Stimulated activated CD8-positive, alpha-beta memory T cell treated with anti-CD3 and anti-CD28 coated beads, Interleukin-15, amount 100 ng/mL, for 48 hours (primary cell): ENCODE measurements at regions not wholly inside any gene's neighbourhood (a gene's known extent, or its start where the extent isn't known, plus 50 kb on each side); places are given as distances from the start of the nearest gene placed in this dataset.

Source experiments
- DNase-seq, 2 donors: peaks; one replicate each; pipeline ENCODE4 v3.0.0-alpha.2; 2020; ENCODE audit warnings: low read depth in 2 of 2

DNA sequence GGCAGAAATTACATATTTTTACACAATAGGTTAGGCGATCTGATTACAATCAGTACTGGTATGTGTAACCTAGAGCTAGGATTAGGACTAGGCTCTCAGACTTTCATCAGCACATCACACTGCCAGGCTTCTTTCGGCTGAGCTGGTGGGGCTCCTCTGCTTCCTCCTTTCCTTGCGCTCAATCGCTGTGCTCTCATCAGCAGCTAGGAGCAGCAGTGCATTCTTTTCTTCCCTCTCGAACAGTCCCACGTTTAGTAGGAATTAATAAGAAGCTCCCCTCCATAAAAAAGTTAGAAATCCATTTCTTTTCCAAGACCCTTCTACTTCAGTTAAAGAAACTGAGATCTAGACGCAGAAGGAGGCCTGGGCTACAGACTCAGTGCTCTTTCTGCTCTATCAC, 350.4 kb downstream of the SPRY1 start:
- no peak for DNase-seq

DNA sequence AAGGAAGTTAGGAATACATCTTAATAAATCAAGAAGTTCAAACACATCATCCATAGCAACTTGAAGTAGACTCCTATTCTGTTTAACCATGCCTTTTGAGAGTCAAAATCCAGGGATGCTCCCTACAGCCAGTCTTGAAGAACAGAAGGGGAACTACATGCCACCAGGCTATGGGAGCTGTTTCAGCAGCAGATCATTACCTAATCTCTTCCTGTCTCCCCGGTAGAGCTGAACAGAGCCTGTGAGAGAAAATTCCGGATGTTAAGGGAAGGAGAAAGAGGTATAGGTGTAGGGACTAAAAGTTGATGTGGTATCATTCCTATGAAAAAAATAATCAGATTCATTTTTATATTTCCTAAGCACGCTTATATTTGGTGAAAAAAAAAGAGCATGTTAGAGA, 352.2 kb downstream of the SPRY1 start:
- no peak for DNase-seq

DNA sequence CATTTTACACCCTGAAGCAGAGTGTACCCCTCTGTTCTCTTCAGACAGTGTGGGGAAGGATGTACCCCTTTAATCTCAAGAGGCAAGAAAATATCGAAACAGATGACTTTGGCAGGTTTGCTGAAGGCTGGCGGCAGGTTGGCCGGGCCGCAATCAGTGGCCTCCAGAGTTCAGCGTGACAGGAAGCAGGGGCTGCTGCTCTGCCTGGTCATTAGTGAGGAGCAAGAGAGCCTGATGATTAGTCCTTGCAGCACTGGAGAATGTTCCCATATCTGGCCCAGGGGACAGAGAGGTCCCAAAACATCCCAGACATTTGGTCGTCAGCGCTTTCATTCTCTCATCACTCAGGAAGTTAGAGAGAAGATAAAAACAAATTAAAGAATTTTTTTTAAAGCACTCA, 352.8 kb downstream of the SPRY1 start:
- no peak for DNase-seq

DNA sequence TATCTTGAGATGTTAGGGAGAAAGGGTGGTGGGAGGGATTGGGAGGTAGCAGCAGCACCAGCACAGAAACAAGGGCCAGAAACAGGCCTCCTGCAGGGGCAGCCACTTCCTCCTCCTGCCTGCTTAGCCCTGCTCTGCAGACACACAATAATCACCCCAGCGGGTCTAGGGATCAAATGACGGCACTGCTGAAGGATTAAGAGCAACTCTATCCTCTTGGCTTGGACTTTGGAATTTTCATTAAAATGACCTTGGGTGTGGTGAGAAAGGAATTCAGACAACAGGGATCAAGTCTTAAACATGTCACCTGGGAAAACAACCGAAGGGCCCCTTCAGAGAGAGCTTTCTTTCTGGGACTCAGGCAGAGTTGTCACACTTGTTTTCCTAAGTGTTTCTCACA, 353.4 kb downstream of the SPRY1 start:
- no peak for DNase-seq

DNA sequence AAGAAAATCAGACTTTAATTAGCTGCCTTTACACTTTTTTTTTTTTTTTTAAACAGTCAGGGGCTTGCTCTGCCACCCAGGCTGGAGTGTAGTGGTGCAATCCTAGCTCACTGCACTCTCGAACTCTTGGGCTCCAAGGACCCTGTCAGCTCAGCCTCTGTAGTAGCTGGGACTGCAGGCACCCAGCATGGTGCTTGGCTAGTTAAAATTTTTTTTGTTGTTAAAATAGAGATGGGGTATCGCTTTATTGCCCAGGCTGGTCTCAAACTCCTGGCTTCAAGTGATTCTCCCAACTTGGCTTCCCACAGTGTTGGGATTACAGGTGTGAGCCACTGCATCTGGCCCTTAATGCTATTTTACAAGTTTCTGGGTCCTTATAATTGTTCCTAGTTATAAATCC, 359.1 kb downstream of the SPRY1 start:
- DNase-seq = no peak

DNA sequence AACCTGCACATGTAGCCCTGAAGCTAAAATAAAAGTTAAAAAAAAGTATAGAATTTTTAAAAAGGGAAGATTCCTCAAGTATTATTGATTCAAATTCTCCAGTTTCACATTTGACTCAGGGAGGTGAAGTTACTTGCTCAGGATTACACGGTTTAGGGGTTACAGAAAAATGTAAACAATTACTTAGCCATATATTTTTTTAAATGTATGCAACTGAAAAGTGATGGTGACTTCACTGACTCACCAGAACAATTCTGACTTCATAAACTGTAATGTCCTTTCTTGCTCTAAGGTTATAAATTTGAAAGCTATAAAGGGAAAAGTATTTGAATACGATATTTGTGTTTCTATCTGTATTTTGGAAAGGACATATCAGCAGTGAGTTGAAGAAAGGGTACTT, 371.2 kb downstream of the SPRY1 start:
- DNase-seq = no peak

DNA sequence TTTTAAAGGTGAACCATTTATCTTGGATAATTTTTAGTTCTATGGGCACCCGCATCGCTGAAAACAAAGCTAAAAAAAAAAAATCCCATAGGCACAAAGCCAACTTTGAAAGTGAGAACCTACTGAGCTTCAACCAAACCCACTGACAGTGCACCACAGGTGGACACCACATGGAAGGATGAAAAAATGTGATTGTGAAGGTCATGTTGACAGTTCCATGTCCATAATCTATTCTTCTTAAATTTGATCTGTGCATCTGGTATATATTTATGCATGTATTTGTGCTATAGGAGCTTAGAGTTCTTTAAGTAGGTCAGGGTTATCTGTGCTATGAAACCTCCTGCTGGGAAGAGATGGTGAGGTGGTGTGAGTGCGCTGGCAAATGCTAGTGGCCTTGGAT, 374.3 kb downstream of the SPRY1 start:
- no peak for DNase-seq

DNA sequence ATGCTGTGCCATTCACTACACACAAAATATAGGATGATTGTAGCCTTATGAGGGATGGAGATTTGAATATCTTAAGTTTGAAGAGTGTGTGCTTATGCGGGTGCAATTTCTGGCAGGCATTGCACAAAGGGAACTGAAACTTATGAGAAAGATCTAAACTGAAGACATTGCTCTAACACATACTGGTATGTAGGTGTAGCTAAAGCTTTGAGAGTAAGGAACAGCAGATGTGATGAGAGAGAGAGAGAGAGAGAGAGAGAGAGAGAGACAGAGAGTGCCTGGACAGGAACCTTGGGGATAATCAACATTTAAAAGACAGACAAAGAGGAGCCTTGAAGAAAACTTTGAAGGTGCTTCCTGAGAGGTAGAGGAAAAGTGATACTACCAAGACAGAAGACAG, 379.7 kb downstream of the SPRY1 start:
- no peak for DNase-seq

DNA sequence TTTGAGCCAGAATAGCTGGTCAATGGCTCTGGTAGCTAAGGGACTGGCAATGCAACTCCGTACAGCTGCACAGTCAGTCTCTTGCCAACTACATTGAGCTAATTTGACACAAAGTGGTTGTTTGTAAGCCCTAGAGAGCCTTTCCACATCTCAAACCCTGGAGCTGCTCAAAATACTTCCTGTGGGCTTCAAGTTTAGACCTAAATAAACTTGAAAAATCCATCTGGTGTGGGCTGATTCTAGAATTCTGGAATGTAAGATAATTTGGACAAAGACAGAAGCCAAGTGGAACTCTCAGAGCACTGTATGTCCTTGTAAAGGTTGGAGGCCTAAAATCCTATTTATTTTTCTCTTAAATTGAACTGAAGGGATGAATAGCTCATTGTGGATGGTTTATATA, 380.8 kb downstream of the SPRY1 start:
- DNase-seq = no peak

DNA sequence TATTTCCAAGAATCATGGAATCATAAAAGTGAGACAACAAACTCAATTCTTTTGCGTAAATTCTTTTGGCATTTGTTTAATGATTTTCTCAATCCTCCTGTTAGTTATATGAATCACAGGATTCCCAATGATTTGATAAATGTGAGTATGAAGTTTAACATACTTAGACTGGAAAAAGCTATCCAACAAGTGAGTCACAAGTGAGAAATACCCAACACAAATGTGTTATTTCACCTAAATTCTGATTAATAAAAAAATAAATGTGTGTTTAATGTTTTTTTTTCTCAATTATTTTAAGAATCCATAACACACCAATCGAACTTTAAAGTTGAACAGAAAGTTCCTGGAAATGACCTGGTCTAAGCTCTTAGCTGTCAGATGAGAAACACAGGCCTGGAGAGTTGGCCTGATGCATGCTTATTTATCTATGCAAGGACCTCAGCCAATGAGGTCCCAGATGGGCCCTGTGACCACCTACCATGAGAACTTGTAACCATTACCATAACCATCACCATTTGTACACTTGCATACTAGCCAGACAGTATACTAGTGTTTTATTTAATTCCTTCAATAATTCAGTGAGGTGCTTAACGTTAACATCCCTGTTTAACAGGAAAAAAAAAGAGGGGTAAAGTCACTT, 386.7 kb downstream of the SPRY1 start:
- no peak for DNase-seq

DNA sequence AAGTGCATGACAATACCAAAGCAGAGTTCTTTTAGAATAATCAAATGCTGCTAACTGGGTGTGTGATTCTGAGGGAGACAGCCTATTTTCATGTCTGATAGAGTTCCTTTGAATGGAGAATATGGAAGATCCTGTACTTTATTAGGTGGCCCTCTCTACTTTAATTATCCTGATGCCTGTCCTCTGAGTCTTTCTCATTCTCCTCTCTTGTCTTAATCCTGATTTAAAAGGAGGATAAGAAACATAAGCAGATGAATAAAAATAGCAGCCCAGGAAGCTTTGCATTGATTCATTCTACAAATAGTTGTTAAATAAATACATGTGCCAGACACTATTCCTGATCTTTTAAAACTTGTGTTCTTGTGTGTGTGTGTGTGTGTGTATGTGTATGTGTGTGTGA, 387.3 kb downstream of the SPRY1 start:
- DNase-seq = no peak

DNA sequence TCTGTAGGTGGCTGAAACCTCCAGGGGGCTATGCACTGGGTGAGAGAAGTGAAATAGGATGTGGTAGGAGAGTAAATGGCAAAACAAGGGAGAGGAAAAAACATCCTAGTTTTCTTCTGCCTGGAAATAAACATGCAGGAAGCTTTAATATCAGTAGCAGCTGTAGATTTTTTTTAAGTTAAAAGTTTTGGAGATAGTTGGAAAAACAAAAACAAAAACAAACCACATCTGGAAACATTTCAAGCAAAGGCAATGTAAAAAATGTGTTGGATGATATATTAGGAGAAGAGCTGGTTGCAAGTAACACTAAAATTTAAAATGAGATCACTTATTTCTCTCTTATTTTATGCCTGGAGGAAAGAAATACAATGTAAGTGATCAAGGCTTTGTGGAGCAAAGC, 388.0 kb downstream of the SPRY1 start:
- DNase-seq = no peak

DNA sequence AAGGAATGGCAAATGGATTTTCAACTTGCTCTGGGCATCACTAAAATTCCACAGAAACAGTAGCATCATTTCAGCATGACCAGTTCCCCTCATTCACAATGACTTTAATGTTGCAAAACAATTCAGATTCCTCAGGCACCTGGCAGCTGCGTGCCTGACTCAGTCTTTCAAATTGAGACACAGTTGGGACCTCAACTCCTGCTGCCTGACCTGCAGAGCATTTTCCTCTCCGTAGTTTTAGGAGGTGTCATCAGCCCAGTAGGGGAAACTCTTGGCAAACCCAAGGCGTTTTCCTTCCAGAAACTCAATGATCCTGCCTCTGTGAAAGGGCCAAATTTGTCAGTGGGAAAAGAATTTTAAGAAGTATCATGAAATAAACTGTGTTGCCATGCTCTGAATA, 388.9 kb downstream of the SPRY1 start:
- no peak for DNase-seq

DNA sequence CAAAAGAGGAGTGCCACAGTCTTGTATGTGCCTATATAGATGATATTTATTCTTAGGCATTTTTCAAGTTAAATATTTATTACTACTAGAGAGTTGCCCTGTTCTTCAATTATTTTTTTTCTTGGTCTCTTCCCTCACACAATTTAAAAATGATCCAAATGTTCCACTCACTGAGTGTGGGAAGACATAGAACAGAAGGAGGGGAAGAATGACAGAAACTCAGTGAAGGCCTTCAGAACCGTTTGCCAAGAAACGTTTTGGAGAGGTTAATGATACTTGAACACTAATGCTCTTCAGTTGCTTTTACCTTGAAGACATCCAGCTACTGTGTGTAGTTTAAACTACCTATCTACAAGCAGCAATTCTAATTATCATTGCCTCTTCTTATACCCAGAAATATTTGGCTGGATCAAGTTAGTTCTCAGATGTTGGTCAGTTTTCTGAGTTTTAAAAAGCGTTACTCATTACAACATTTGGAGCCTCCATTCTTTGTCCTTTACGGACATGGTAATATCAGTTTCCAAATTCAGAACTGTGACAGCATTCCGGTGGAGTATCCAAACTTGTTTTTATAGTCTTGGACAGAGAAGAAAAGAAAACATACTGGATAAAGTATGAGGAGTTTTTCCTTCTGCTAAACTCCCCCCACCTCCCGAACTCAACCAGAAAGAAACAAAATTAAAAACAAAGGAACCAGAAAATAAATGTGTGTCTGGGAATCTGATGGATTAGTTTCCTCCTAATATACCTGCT, 389.7 kb downstream of the SPRY1 start:
- DNase-seq = no peak

DNA sequence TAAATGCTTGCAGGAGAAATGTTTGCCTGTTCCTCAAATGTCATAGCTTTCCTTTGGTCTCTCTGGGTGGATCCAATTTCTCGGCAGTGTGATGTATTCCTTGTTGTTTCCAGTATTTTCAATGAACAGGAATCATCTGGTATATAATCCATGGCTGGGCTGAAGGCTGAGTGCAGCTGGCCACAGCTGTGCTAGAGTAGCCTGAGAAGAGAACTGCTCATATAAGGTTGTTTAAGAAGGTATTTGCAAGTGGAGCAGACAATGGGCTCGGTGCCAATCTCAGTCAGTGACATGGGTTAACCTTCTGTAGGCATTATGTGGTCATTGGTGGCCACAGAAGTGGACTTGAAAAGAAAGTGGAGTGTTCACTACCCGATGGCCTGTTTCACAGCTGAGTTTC, 390.3 kb downstream of the SPRY1 start:
- DNase-seq = no peak

DNA sequence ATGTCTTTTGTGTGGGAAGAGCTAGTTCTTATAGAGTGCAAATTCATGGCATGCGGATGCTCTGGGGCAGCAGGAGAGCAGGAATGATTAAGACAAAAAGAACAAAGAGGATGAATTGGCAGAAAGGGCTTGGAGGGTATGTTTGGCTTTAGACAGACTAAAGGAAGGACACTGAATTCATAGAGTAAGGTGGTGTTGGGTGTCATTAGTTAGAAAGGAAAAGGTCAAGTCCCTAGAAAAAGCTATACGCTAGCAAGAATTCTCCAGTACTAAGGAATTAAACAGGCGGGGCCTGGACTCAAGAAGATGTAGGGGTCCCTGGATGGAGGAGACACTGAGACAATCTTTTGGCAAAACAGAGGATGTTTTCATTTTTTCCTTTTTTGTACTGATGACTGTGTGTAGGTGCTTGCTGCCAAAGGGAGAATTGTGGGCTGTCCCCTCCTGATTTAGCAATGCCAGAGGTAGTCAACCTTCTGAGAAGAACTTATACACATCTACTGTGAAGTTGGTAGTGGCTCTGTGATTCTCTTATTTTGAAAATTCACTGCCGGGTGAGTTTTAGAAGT, 391.0 kb downstream of the SPRY1 start:
- no peak for DNase-seq

DNA sequence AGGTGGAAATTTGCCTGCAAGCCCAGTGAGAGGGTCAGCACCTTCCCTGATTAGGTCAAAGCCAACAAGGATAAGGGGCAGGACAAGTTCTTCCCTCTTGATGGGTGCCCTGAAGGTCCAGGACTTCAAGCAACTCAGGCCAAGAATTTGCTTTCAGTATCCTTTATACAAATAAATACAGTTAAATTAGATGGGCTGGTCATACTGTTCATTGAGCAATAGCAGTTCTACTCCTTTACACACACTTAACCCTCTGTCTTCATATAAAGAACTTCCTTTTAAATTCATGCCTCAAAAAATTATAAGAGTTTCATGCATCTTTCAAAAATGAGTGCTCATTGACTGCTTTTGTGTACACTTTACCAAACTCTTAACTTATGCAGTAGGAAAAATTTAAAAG, 392.0 kb downstream of the SPRY1 start:
- DNase-seq = no peak

DNA sequence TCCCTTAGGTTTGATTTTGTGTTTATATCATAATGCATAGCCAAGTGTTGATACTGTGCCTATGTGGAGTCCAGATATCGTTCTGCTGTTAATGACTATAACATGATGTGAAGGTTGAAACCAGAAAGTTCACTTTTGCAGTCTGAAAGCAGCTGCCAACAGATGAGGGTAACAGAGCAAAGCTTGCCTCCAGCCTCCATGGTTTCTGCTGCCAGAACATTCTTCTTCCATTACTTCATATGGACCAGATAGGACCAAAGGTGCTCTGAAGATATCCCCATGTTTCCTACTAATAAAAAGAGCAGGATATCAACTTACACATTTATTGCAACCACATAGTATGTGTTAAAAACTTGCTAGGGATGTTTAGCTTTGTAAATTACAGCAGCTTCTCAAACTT, 394.1 kb downstream of the SPRY1 start:
- DNase-seq = no peak

DNA sequence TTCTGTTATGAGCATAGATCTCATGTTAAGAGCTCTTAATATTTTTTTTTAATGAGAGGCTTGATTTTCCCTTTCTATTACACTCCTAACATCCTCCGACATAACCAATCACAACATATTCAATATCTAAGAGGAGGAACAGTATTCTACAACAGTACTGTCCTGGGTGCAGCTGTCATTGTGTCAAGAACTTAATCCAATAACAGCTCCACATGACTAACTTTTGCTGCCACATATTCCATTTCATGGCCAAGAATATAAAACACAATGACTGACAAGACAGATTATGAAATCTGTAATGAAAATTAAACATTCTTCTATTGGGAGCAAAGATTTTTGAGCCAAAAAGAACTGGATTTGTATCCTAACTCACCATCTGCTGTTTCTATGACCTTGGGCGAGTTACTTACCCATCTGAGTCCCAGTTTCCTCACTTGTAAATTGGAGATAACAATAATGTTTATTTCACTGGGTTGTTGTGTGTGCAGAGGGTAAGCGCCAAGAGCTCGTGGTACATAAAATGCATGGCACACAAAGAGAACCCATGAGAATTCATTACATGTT, 405.6 kb downstream of the SPRY1 start:
- no peak for DNase-seq

DNA sequence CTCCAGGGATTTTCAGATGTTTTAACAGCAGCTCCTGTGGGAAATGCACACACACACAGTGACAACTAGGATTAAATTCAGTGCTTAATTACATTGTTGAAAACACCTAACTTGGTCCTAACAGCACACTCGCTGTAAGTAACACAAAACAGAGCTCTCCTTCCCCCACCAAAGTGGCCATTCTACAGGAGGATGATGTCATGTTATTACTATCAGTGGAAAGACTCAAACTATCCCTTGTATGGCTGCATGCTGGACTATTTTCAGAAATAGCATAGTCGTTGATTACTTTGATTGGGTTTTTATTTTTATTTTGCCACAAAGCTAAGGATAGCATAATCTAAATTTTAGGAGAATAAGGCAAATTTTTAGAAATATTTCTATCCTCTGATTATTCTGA, 406.3 kb downstream of the SPRY1 start:
- DNase-seq = no peak

DNA sequence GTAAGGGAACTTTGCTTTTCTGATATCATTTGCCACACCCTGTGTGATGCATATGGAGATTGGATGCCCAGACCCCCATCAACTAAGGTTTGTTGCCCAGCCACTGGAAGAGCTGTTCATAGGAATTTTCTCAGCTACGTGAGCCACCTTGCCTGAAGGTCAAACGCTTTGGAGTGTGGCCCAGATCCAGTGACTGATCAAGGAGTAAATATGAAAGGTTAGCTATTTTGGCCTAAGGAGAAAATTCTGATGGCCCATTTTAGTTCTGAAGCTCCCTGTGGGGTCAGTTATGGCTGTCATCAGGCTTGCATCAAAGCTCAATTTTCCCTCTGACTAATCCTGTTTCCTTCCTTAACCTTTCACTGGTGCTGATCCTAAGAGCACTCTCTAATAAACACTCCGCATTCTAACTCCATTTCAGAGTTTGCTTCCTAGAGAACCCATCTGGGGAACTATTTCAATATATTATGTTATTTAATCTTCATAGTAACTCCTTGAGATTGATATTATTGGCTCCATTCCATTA, 407.7 kb downstream of the SPRY1 start:
- DNase-seq = no peak

DNA sequence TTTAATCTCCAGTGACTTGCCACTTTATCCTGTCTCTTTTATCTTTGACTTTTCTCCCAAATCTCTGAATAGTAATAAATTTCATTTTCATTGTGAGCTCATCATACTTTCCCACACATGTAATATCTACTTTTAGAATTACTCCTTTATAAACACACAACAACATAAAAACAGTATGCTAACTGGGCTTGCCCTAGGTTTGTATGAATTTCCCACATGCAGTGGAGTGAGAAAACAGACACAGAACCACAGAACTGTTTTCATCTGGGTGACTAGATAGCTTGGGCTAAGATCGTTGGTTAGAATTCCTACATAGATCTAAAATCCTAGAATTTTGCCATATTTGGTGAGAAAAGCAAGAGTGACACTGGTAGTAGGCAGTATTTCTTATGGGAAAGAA, 409.5 kb downstream of the SPRY1 start:
- DNase-seq = no peak

DNA sequence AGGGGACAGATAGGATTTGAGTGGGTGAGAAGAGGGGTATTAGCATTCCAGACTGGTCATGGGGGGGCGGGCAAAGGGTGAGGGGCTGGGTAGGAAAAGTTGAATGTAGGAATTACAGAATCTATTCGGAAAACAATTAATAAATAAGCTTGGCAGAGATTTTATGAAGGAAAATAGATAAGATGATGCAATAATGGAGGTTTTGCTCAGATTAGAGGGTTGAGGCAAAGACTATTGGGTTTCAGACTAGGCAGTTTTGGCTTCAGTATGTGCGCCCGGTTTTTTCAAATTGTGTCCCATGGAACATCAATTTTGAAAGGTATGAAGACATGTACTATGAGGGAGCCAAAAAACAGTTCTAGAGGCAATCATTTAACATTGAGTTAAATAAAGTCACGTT, 410.6 kb downstream of the SPRY1 start:
- DNase-seq = no peak
